ENCODE measurements at regions not wholly inside any gene's neighbourhood (a gene's known extent, or its start where the extent isn't known, plus 50 kb on each side); places are given as distances from the start of the nearest gene placed in this dataset.

- TF ChIP-seq, protein P1, sequence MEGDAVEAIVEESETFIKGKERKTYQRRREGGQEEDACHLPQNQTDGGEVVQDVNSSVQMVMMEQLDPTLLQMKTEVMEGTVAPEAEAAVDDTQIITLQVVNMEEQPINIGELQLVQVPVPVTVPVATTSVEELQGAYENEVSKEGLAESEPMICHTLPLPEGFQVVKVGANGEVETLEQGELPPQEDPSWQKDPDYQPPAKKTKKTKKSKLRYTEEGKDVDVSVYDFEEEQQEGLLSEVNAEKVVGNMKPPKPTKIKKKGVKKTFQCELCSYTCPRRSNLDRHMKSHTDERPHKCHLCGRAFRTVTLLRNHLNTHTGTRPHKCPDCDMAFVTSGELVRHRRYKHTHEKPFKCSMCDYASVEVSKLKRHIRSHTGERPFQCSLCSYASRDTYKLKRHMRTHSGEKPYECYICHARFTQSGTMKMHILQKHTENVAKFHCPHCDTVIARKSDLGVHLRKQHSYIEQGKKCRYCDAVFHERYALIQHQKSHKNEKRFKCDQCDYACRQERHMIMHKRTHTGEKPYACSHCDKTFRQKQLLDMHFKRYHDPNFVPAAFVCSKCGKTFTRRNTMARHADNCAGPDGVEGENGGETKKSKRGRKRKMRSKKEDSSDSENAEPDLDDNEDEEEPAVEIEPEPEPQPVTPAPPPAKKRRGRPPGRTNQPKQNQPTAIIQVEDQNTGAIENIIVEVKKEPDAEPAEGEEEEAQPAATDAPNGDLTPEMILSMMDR (conservative IDR thresholded peaks at IDR 0.05) = no peak
- no peaks in the 10 kb centered on the region for H3K36me3 Mint-ChIP-seq
- H3K9me3 Mint-ChIP-seq = no peaks in the 10 kb centered on the region
- no peak overlapping the region for H3K27ac Mint-ChIP-seq
- no peaks in the 10 kb centered on the region for H3K4me1 Mint-ChIP-seq (ENCODE audit: unreplicated experiment)
- no peak for DNase-seq (ENCODE audit: extremely low spot score, unreplicated experiment)
- H3K27me3 Mint-ChIP-seq = no peaks in the 10 kb centered on the region
- H3K4me3 Mint-ChIP-seq = no peak overlapping the region
These were observed 155.1 kb downstream of the TMA16 start for GRCh38 chr4:163649557-163650091.

DNA sequence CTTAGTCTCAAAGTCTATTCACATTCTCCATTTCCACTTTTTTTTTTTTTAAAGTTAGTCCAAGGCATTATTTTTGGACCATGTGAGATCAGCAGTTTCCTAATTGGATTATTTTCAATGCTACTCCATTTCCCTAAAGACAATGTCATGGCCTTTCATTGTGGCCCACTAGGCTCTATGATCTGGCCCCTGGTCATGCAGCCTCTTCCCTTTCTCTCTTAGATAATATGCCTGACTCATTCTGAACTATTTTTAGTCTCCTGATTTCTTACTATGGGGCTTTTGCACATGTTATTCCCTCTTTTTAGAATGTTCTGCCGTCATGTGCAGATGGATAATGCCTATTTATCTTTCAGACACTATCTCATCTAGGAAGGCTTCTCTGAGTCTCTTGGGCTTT lies 157.3 kb downstream of the TMA16 start:
- TF ChIP-seq, protein P1 (conservative IDR thresholded peaks at IDR 0.05) = no peak
- Mint-ChIP-seq H3K4me1 (ENCODE audit: unreplicated experiment) (no peaks in the 10 kb centered on the region), H3K36me3 (no peaks in the 10 kb centered on the region), H3K9me3 (no peaks in the 10 kb centered on the region), H3K4me3 (no peak overlapping the region), H3K27ac (no peak overlapping the region), H3K27me3 (no peaks in the 10 kb centered on the region)
- DNase-seq (ENCODE audit: extremely low spot score, unreplicated experiment) = no peak

DNA sequence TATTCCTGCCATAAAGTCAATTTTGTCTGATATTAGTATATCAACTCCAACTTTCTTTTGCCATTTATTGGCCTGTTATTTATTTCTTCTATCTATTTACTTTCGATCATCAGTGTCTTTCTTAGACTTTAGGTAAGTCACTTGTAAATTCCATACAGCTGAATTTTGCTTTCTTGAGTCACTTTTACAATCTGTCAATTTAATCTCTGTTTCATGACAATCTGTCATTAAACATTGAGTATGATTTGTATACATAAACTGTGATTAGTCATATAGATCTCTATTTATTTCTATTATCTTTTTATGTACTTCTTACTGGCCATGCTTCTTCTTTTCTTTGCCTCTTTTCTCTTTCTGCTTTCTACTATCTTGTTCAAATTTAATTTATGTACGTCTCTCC lies 160.1 kb downstream of the TMA16 start:
- TF ChIP-seq, protein P1 (conservative IDR thresholded peaks at IDR 0.05) = no peak
- no peaks in the 10 kb centered on the region for H3K36me3 Mint-ChIP-seq
- no peak for DNase-seq (ENCODE audit: extremely low spot score, unreplicated experiment)
- H3K27me3 Mint-ChIP-seq = no peaks in the 10 kb centered on the region
- H3K4me3 Mint-ChIP-seq = no peak overlapping the region
- H3K27ac Mint-ChIP-seq = no peak overlapping the region
- no peaks in the 10 kb centered on the region for H3K4me1 Mint-ChIP-seq (ENCODE audit: unreplicated experiment)
- H3K9me3 Mint-ChIP-seq = no peaks in the 10 kb centered on the region

GRCh38 chr4:163660636-163661035 lies 166.1 kb downstream of the TMA16 start:
- no peak for DNase-seq (ENCODE audit: extremely low spot score, unreplicated experiment)
- Mint-ChIP-seq H3K4me3 (no peak overlapping the region), H3K36me3 (no peaks in the 10 kb centered on the region), H3K27ac (no peak overlapping the region), H3K9me3 (no peaks in the 10 kb centered on the region), H3K27me3 (no peaks in the 10 kb centered on the region), H3K4me1 (ENCODE audit: unreplicated experiment) (no peaks in the 10 kb centered on the region)
- TF ChIP-seq, protein P1 (conservative IDR thresholded peaks at IDR 0.05) = no peak

DNA sequence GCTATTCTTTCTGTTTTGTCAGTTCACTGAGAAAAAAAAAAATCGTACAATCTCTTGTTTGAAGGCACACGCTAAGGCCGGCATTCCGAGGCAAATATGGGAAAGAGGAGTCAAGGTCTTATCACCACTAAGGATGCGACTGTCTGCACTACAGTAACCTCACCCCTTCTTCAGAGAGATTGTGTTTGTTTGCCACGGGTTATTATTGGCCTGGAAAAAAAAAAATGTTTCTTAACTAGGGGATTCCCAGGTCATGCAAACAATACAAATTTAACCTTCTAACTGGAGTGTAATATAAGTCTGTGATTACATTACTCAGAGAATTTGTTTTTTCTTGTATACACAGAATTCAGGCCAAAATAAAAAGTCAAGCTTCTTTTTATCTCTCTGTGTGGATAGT lies 168.3 kb downstream of the TMA16 start:
- no peak overlapping the region for H3K4me3 Mint-ChIP-seq
- no peak for DNase-seq (ENCODE audit: extremely low spot score, unreplicated experiment)
- no peaks in the 10 kb centered on the region for H3K9me3 Mint-ChIP-seq
- TF ChIP-seq, protein P1 (conservative IDR thresholded peaks at IDR 0.05) = no peak
- H3K27ac Mint-ChIP-seq = no peak overlapping the region
- H3K4me1 Mint-ChIP-seq (ENCODE audit: unreplicated experiment) = no peaks in the 10 kb centered on the region
- no peaks in the 10 kb centered on the region for H3K36me3 Mint-ChIP-seq
- no peaks in the 10 kb centered on the region for H3K27me3 Mint-ChIP-seq

All from type B pancreatic cell (in vitro differentiated cells).